ENCODE measurements at regions not wholly inside any gene's neighbourhood (a gene's known extent, or its start where the extent isn't known, plus 50 kb on each side); places are given as distances from the start of the nearest gene placed in this dataset.

- TF ChIP-seq EP300 (IDR thresholded peaks at IDR 0.05; ENCODE audit: low read depth) (peak; percentile 18), POLR2A (IDR thresholded peaks at IDR 0.05) (no peak)
Observed at GRCh38 chr9:89878687-89879086, 273.9 kb downstream of the GADD45G start.
